HG03196 (cell line): ENCODE measurements at regions not wholly inside any gene's neighbourhood (a gene's known extent, or its start where the extent isn't known, plus 50 kb on each side); places are given as distances from the start of the nearest gene placed in this dataset.

Experiments
- ATAC-seq: cut with Tn5 transposase; IDR thresholded peaks from one replicate; pipeline ENCODE4 v1.9.1; 2021; ENCODE audit not compliant: unreplicated experiment

DNA sequence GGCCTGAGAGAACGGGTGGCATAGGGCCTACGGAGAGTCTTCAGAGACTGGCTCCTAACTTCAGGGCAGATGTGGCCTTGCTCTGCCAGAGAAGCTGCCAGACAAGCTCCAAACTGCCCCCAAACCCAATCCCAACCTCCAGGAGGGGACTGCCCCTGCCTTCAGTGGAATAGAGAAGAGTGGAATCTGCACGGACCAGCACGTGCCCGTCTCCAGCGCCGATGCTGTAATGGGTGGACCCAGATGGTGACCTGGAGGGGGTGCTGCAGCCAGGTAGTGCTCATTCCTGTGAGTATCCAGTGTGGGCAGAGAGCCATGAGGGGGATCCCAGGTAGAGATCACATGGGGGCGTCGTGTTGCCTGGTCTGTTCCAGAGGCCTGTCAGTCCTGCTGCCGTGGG is 73.2 kb upstream of the NKX1-1 start:
- no peak for ATAC-seq

DNA sequence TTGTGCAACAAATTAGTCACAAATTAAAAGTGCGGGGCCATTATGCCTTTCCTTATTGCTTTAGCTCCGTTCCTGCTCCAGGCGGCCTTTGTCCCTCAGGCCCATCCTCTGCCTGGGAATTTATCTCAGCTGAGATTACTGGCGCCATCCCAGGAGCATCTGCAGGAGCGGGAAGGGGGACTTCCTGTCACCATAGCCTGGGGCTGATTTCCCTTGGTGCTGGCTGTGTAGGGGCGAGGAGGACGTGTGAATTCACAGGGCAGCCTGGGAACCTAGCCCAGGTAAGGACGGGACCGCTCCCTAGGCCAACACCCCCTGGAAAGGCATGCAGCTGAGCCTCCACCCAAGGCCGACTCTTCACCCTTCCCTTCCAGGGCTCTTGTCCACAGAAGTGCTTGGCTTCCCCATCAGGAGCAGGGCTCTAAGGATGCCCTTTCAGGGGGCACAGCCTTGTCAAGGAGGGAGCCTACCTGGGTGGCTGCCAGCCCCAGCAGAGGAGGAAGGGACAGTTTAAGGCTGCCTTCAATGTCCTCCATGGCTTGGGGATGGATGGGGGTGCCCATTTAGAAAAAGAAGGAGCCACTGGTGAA is 72.6 kb upstream of the NKX1-1 start:
- no peak for ATAC-seq

DNA sequence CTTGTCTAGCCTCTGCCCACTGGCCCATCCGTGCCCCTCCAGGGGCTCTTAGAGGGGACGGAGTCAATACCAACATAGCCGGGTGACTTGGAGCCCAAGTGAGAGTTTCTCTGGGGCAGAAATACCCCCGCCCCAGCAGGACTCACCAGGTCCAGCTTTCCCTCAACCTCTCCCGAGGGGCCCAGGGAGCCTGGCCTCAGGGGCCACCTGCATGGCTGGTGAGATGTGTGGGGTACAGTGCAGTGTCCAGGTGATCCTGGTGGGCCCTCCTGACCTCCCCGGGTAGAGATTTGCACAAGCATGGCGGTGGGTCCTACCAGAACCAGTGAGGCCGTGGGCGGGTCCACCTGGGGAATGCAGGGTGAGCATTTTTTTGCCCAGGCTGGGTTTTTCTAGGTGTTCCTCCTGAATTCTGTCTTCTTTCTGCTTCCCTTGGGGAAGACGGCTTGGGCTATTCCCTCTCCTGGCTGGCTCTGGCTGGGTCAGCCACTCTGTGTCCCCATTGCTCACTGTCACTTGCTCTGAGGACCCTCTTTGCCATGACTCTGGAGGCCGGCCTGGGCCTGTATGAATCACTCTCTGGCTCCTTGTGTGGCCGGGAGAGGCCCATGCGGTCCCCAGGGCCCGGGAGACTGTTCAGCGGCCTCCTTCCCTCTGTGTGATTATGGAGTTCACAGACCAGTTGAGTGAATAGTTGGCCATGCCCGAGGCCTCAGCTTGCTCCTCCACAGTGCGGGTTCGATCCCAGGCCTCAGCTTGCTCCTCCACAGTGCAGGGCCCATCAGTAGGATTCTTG is 71.0 kb upstream of the NKX1-1 start:
- no peak for ATAC-seq

DNA sequence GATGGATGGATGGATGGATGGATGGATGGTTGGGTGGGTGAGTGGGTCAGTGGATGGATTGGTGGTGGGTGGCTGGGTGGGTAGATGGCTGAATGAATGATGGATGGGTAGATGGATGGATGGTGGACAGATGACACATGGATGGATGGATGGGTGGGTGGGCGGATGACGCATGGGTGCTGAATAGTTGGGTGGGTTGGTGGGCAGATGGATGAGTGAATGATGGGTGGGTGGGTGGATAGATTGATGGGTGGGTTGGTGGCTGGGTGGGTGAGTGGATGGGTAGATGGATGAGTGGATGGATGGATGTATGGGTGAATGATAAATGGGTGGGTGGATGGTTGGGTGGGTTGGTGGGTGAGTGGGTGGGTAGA is 69.9 kb upstream of the NKX1-1 start:
- no peak for ATAC-seq

DNA sequence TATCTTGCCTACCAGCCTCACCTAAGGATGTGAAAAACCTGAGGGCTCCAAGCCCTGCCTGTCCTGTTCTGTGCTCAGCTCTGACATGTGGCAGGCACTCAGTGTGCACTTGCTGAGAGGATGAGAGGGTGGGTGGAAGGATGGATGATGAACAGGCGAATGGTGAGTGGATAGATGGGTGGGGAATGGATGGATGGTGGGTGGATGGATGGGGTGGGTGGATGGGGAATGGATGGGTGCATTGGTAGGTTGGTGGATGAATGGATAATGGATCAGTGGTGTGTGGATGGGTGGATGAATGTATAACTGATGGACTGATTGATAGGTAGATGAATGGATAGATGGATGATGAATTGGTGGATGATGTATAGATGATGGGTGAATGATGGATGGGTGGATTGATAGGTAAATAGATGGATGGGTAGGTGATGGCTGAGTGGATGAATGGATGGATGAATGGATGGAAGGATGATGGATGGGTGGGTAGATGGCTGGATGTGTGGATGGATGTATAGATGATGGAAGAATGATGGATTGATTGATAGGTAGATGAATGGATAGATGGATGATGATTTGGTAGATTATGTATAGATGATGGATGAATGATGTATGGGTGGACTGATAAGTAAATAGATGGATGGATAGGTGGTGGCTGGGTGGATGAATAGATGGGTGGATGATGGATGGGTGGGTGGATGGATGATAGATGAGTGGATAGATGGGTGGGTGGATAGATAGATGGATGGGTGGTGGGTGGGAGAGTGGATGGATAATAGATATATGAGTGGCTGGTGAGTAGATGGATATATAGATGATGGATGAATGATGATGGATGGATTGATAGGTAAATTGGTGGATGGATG is 69.3 kb upstream of the NKX1-1 start:
- ATAC-seq: no peak

DNA sequence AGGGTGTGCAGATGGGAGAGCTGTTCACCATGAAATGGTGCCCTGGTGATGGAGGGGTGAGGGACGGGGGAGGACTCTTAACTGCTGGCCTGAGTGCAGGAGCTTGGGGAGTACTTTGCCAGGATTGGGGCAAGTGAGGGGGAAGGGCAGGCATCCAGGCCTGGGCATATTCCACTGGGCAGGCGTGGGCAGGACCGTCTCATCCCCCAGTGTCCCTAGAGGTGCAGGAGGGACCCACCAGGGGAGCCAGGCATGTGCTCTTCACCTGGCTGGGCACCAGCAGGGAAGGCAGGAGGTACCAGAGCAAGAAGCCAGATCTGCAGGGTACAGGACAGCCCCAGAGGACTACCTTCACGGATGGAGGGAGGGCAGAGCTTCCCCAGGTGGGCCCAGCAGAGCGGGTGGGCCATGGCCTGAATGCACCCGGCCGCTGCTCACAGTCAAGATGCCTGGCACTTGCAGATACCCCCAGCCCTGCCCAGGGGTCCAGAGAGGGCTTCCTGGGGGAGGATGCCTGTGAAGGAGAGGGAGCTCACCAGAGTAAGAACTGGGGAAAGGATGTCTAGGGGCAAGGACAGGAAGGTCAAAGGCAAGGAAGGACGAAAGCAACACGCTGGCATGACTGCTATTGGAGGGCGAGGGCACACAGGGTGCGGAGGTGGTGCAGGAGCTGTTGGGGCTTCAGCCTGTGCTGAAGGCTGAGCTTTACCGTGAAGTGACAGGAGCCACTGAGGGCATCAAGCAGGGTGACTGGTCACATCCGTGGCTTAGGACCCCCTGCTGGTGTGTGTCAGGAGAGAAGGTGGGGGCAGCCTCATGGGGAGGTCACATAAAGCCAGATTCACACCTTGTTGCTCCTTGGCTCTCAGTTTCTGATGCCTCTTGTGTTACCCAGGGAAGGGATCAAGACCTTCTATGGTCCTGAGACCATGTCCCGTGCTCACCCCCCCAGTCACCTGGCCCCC is 68.2 kb upstream of the NKX1-1 start:
- ATAC-seq: no peak

DNA sequence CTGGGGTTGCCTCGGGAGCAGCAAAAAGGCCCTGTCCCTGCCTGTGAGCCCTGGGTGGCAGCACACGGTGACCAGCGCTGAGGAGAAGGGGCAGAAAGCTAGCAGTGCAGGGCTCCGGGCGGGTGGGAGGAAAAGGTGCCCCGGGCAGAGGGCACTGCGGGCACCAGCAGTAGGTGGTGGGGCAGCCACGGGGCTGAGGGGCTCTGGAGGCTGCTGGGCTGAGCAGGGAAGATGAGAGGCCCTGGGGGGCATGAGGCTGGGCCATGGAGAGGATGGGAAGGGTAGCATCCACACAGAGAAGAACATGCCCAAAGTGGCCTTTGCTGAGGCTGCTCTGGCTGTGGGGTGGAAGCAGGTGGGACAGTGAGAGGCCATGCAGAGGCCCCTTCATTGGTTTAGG is 67.5 kb upstream of the NKX1-1 start:
- ATAC-seq: no peak

DNA sequence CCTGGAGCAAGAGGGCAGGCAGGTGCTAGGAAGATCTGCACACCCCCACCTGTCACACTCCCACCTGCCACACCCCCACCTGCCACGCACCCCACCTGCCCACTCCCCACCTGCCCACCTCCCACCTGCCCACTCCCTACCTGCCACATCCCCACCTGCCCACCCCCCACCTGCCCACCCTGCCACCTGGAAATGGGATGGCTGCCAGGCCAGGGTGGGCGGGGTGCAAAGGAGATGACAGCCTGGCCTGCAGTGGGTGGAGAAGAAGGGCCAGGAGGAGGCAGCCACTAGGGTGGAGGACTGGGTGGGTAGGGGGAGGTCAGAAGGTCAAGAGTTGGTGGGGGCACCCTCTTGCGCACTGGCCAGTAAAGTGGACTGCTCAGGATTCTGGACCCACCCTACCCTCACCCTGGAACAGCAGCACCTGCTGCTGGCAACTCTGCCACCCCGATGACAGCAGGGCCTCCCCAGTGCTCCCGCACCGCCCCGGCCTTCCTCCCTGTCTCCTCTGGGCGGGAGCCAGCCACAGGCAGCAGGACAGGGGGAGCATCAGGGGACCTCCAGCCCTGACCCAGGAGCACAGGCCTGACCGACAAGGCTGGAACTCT is 66.8 kb upstream of the NKX1-1 start:
- ATAC-seq: no peak

DNA sequence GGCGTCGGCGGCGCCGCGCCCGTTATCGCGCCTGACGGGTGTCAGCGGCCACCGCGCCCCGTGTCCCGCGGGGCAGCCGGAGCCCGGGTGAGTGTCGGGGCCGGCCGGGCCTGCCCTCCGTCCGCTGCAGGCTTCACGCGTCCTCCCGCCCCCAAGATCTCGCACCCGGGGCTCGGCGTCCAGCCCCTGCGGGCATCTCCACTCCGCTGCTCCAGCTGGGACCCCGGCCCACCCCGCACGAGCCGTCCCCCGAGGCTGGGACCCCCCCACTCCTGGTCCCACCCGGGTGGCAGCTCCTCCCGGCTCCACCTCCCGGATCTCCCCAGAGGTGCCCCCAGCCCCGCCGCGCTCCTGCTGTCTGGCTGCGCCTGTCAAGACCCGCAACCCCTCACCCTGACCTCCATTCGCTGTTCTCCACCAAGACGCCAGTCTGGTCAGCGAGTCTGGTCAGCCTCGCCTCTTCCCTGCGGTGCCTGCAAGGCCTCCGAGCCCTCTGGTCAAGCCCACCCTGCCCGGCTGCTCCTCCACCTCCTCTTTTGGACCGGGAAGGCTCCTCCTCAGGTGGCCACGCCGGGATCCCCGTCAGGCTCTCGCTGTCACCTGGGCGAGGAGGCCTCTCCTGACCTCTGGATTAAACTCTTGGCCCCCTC is 66.0 kb upstream of the NKX1-1 start:
- ATAC-seq: no peak

DNA sequence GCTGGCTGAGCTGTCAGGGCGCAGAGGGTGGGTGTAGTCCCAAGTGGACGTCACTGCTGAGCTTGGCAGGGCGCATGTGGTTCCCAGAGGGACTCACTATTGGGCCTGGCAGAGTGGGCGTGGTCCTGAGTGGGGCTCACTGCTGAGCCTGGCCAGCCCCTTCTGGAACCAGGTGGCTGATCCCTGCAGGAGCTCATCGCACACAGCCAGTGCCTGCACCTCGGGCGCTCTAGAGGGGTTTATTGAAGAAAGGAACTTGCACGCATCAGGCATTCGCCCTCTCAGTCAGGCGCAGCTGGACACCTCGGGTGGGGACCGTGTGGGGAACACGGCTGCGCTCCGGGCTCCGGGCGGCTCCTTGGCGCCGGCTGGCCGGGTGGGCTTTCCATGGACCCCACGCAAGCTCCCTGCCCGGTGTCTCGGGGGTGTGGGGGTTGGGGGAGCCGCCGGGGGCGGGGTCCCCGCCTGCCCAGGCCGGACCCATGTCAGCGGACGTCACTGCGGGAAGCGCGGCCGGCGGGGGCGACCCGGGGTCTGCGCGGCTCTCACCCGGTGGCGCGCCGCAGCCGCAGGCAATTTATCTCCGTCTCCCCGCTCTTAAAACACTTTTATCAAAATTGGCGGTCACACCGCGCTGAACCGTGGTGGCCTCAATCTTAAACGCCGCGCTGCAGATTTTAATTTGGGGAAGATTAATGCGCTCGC is 65.4 kb upstream of the NKX1-1 start:
- ATAC-seq: no peak

DNA sequence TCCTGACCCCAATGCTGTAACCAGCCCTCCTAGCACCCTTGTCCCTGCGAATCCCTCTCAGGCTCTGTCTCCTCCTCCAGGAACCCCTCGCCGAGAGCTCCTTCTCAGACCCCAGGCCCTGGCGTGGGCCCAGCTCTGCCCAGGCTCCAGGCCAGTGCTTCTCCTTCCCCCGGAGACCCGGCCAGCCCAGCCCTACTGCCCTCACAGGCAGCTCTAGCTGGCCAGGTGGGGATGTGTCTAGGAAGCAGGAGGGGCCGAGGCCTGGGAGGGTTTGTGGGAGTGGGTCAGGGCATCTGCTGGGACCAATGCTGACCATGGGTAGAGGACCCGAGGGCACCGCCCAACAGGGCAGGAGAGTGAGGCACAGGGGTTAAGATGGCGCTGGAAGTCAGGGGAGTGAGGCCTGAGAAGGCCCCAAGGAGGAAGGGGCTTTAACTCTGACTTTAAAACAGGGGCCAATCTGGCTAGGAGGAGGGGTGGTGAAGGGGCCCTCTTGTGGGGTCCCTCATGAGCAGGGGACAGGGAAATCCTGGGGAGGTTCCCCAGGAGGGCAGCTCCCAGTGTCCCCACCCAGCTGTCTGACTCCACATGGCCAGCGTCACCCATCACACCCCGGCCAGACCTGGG is 64.7 kb upstream of the NKX1-1 start:
- ATAC-seq: no peak

DNA sequence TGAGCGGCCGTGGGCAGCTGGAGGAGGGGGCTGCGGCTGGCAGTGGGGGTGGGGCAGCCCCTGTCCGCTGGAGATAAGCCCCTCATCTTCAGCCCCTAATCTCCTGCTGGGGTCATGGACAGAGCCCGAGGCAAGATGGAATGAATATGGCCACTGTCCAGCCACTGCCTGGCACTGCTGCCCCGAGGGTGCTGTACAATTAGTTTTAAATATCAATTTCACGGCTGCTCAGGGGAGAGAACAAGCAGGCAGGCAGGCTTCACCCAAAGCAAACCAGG is 64.1 kb upstream of the NKX1-1 start:
- no peak for ATAC-seq

DNA sequence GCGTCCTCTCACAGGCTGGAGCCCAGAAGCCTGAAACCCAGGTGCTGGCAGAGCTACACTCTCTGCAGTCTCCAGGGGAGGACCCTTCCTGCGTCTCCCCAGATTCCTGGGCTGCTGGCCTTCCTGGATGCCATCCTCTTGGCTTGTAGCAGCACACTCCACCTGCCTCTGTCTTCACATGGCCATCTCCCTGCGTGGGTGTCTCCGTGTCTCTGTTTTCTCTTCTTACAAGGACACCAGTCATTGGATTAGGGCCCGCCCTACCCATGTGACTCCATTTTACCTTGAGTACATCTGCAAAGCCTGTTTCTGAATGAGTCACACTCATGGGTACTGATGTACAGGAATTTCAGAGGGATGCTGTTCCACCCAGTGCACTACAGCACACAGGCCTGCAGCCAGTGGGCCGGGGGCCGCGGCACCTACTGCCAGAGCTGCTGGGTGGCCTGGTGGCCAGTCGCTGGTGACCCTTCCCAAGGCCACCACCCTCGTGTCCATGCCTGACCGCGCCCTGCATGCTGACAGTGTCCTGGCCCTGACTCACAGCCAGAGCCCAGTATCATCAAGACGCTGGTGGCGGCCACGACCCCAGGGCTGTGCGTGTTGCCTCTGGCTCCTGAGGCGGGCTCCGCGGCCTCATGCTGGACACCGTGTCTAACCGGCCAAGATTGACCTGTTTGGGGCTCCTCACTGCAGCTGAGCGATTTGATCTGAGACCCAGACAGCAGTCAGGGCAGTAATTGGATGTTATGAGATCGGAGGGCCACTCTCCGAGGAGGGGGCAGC is 63.6 kb upstream of the NKX1-1 start:
- no peak for ATAC-seq

DNA sequence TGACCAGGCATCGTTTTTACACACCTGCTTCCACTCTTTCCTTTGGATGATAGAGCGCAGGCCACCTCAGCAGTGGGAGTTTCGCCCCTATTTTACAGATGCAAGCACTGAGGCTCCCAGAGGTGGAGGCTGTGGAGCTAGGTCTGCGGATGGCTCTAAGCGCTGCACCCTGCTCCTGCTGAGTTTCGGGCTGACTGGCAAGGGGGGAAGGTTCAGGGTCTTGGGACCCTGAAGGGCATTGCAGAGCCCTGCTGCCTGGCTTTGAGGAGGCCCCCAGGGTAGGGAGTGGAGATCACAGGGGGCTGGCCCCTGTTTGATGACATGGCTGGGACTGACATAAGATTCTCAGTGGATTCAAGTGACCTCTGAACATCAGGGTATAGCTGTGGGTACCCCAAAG is 62.8 kb upstream of the NKX1-1 start:
- ATAC-seq: no peak

DNA sequence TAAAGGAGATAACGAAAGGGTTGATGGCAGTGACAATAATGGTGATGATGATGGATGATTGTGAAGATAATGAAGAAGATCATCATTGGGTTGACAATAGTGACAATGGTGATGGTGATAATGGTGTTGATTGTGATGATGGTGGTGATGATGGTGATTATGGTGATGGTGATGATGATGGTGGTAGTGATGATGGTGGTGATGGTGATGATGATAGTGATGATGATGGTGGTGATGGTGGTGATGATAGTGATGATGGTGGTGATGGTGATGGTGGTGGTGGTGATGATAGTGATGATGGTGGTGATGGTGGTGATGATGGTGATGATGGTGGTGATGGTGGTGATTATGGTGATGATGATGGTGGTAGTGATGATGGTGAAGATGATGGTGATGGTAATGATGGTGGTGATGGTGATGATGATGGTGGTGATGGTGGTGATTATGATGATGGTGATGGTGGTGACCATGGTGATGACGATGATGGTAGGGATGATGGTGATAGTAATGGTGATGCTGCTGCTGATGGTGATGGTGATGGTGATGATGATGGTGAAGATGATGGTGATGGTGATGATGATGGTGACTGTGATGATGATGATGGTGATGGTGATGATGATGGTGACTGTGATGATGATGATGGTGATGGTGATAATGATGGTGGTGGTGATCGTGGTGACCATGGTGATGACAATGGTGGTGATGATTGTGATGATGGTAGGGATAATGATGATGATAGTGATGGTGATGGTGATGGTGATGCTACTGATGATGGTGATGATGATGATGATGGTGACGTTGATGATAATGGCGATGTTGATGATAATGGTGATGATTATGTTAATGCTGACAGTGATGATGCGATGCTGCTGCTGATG is 61.6 kb upstream of the NKX1-1 start:
- no peak for ATAC-seq

DNA sequence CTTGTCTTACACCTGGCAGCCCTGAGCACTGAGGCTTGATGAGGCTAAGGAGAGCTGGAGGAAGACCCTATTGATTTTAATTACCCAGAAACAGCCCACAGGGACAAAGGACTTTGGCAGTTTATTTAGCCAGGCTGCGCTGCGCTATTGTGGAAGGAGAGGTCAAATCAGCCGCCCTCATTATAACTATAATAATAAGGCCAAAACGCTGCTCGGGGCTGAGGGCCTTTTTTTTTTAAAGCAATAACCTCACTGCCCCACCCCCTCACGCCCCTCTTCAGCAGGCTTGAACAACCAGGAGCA is 60.6 kb upstream of the NKX1-1 start:
- ATAC-seq: no peak

DNA sequence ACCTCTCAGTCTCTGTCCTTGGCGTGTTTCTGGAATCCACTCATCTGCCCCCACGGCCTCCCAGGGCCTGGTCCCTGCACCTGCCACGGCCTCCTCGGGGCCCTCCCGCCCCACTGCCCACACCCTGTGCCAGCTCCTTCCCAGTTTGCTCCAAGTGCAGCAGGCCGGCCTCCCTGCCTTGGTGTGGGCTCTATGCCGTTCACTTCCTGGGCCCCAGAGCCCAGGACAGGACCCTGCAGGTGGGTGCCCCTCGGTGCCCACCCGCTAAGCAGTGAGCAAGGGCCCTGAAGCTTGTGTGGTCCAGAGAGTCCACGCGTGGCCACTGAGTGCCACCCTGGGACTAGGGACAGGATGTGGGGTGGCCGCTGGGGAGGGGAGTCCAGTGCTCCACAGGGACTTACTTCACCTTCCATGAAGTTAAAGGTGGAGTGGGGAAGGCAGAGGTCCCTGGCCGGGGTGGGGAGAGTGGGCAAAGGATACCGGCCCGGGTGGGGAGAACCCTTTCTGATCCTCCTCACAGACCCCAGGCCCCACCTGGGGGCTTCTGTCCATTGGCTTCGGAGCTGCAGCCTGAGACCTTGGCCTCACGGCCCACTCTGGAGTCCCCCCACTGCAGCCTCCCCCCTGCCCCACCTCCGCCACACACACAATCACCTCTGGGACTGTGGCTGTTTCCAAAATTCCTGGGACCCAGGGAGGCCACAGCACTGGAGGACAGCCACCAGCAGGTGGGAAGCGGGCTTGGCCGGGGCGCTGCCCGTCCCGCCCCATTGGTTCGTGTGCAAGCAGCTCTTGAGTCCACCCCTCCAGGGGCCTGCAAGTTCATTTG is 60.0 kb upstream of the NKX1-1 start:
- ATAC-seq: no peak
